Mesendoderm (in vitro differentiated cells): ENCODE measurements at regions not wholly inside any gene's neighbourhood (a gene's known extent, or its start where the extent isn't known, plus 50 kb on each side); places are given as distances from the start of the nearest gene placed in this dataset.

Experiments used
- DNase-seq: peaks from one replicate; pipeline ENCODE4 v3.0.0; 2013
- H2AK5ac ChIP-seq: 2 replicates; pipeline ENCODE4 v1.6.1; 2013; ENCODE audit warnings: low read length, inconsistent platforms
- H2BK120ac ChIP-seq: 2 replicates; pipeline ENCODE4 v1.6.1; 2013; ENCODE audit warnings: low read depth, mild to moderate bottlenecking, low read length, moderate library complexity, mixed read lengths
- H2BK15ac ChIP-seq: replicated peaks from 2 replicates; pipeline ENCODE4 v1.6.1; 2013; ENCODE audit warnings: low read depth, mild to moderate bottlenecking, moderate library complexity
- H2BK5ac ChIP-seq: 2 replicates; pipeline ENCODE4 v1.6.1; 2013; ENCODE audit warnings: low read length, inconsistent platforms
- H3K18ac ChIP-seq: 2 replicates; pipeline ENCODE4 v1.6.1; 2013; ENCODE audit warnings: mild to moderate bottlenecking, low read length, mixed read lengths
- H3K23ac ChIP-seq: one replicate; pipeline ENCODE4 v1.6.1; 2013; ENCODE audit warnings: low read length
- H3K27ac ChIP-seq: 2 replicates; pipeline ENCODE4 v1.5.1; 2013; ENCODE audit warnings: low read depth, mild to moderate bottlenecking, inconsistent platforms, low read length, moderate library complexity
- H3K27me3 ChIP-seq: 2 replicates; pipeline ENCODE4 v1.6.1; 2013; ENCODE audit warnings: low read length, control low read depth, mild to moderate bottlenecking, inconsistent platforms; ENCODE audit not compliant: insufficient read depth, poor library complexity
- H3K36me3 ChIP-seq: 2 replicates; pipeline ENCODE4 v1.6.1; 2013; ENCODE audit warnings: low read length, inconsistent platforms; ENCODE audit not compliant: control insufficient read depth, insufficient read depth
- H3K4ac ChIP-seq: one replicate; pipeline ENCODE4 v1.6.1; 2013; ENCODE audit warnings: low read depth, mild to moderate bottlenecking, low read length, moderate library complexity
- H3K4me1 ChIP-seq: 2 replicates; pipeline ENCODE4 v1.6.1; 2013; ENCODE audit warnings: low read depth, low read length, inconsistent platforms; ENCODE audit not compliant: control insufficient read depth
- H3K4me2 ChIP-seq: 2 replicates; pipeline ENCODE4 v1.6.1; 2013; ENCODE audit warnings: low read length
- H3K4me3 ChIP-seq: 2 replicates; pipeline ENCODE4 v1.5.1; 2013; ENCODE audit warnings: mild to moderate bottlenecking, low read length
- H3K56ac ChIP-seq: one replicate; pipeline ENCODE4 v1.6.1; 2013; ENCODE audit warnings: low read length
- H3K79me1 ChIP-seq: 2 replicates; pipeline ENCODE4 v1.6.1; 2013; ENCODE audit warnings: low read length, inconsistent platforms
- H3K79me2 ChIP-seq: 2 replicates; pipeline ENCODE4 v1.6.1; 2013; ENCODE audit warnings: mild to moderate bottlenecking, low read length; ENCODE audit not compliant: control insufficient read depth, insufficient read depth
- H3K9ac ChIP-seq: 2 replicates; pipeline ENCODE4 v1.6.1; 2013; ENCODE audit warnings: low read length, inconsistent platforms
- H4K5ac ChIP-seq: one replicate; pipeline ENCODE4 v1.6.1; 2013; ENCODE audit warnings: low read length
- H4K8ac ChIP-seq: one replicate; pipeline ENCODE4 v1.6.1; 2013; ENCODE audit warnings: low read depth, mild to moderate bottlenecking, control low read depth, low read length, moderate library complexity
- WGBS: extraction: QIAGEN DNeasy Blood & Tissue Kit; methylation state at CpG from one replicate; pipeline ENCODE4 v1.1.7; 2013; ENCODE audit warnings: low lambda C conversion rate, missing lambda C conversion rate; ENCODE audit not compliant: insufficient coverage; ENCODE audit errors: extremely low coverage; 5-methylcytosine and 5-hydroxymethylcytosine counted together

DNA sequence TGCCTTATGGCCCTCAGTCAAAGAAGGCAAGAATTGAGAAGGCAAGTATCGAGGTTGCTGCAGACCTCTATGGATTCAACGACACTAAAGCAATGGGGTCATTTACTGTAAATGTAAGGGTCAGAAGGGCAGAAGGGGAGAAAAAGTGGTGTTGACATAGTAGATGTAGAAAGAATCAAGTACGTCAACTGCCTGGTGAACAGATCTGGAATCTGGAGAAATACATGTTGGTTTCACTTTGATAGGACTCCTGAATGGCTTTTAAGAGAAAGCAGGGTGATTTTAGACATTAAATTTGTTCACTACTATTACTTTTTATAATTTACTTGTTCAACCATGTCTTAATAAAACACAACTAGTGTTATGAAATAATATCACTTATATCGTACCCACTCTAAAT, 81.3 kb upstream of the FSTL5 start:
- H3K4ac ChIP-seq, result no peak overlapping the region
- no peak overlapping the region for H3K4me3 ChIP-seq
- no peaks in the 10 kb centered on the region for H3K79me1 ChIP-seq
- H2BK15ac ChIP-seq, result no peak overlapping the region
- WGBS, result no CpG with 5 or more reads among the region's 4 CpGs
- no peaks in the 10 kb centered on the region for H3K79me2 ChIP-seq
- H3K23ac ChIP-seq, result no peak overlapping the region
- H3K18ac ChIP-seq, result no peak overlapping the region
- no peaks in the 10 kb centered on the region for H3K36me3 ChIP-seq
- H3K4me2 ChIP-seq, result no peak overlapping the region
- H4K5ac ChIP-seq, result no peak overlapping the region
- H3K27me3 ChIP-seq, result no peaks in the 10 kb centered on the region
- no peak for DNase-seq
- H2BK5ac ChIP-seq, result no peak overlapping the region
- H2BK120ac ChIP-seq, result no peak overlapping the region
- no peak overlapping the region for H3K27ac ChIP-seq
- H3K56ac ChIP-seq, result no peak overlapping the region
- no peak overlapping the region for H4K8ac ChIP-seq
- H3K4me1 ChIP-seq, result no peaks in the 10 kb centered on the region
- H2AK5ac ChIP-seq, result no peak overlapping the region
- H3K9ac ChIP-seq, result no peak overlapping the region

DNA sequence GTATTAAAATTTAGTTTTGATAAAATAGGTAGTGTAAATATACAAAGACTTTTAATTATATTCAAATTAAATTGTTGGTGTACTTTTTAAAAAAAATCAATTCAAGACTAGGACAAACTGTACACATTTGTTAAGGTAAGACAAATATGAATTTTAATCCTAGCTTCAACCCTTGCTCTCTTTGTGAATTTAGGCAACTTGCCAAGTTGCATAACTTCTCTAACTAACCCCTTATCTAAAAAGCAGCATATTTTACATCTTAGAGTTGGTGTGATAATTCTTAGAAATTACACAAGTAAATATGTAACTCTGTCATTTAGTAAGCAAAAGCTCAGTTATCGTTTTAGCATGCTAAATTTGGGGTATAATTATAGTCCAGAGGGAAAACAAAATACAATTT, 78.1 kb upstream of the FSTL5 start:
- no peaks in the 10 kb centered on the region for H3K27me3 ChIP-seq
- no peak overlapping the region for H3K9ac ChIP-seq
- H3K4ac ChIP-seq, result no peak overlapping the region
- no peak overlapping the region for H4K5ac ChIP-seq
- no peaks in the 10 kb centered on the region for H3K36me3 ChIP-seq
- no peak overlapping the region for H3K18ac ChIP-seq
- no peak overlapping the region for H3K23ac ChIP-seq
- H3K4me1 ChIP-seq, result no peaks in the 10 kb centered on the region
- DNase-seq, result no peak
- H3K4me2 ChIP-seq, result no peak overlapping the region
- H2AK5ac ChIP-seq, result no peak overlapping the region
- no peak overlapping the region for H3K4me3 ChIP-seq
- H3K56ac ChIP-seq, result no peak overlapping the region
- no peak overlapping the region for H4K8ac ChIP-seq
- H2BK15ac ChIP-seq, result no peak overlapping the region
- WGBS, result no CpG with 5 or more reads among the region's 1 CpG
- no peaks in the 10 kb centered on the region for H3K79me2 ChIP-seq
- no peak overlapping the region for H2BK120ac ChIP-seq
- no peak overlapping the region for H3K27ac ChIP-seq
- H2BK5ac ChIP-seq, result no peak overlapping the region
- no peaks in the 10 kb centered on the region for H3K79me1 ChIP-seq

GRCh38 chr4:162239992-162240769, 76.4 kb upstream of the FSTL5 start:
- Histone ChIP-seq H3K36me3 (no peaks in the 10 kb centered on the region), H3K79me2 (no peaks in the 10 kb centered on the region), H2BK120ac (no peak overlapping the region), H3K4me1 (no peaks in the 10 kb centered on the region), H3K4me3 (no peak overlapping the region), H3K23ac (no peak overlapping the region), H3K27ac (no peak overlapping the region), H4K8ac (no peak overlapping the region), H4K5ac (no peak overlapping the region), H3K79me1 (no peaks in the 10 kb centered on the region), H2AK5ac (no peak overlapping the region), H3K18ac (no peak overlapping the region), H3K27me3 (no peaks in the 10 kb centered on the region), H3K56ac (no peak overlapping the region), H3K4ac (no peak overlapping the region), H2BK5ac (no peak overlapping the region), H2BK15ac (no peak overlapping the region), H3K4me2 (no peak overlapping the region), H3K9ac (no peak overlapping the region)
- no peak for DNase-seq
- no CpG with 5 or more reads among the region's 5 CpGs for WGBS

DNA sequence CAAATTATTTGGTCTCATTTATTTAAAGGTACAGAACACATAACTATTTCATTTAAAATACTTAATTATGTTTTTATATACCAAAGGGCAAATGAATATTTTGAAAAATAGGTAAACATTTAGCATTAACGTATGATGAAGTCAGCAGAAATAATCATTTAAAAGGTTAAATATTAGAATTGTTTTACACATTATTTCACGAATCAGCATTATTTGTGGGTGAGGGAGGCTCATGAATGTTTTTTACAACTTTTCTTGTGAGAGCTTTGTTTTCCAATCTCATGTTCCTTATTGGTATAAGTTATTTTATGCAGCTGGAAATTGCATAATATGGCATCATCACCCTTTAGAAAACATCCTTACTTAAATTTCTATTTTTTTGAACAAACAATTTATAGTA, 73.9 kb upstream of the FSTL5 start:
- H3K4me2 ChIP-seq, result no peak overlapping the region
- H3K79me1 ChIP-seq, result no peaks in the 10 kb centered on the region
- no peaks in the 10 kb centered on the region for H3K4me1 ChIP-seq
- no peak overlapping the region for H3K18ac ChIP-seq
- no peak overlapping the region for H4K5ac ChIP-seq
- no peak overlapping the region for H3K4me3 ChIP-seq
- no peak overlapping the region for H3K9ac ChIP-seq
- H2BK120ac ChIP-seq, result no peak overlapping the region
- H4K8ac ChIP-seq, result no peak overlapping the region
- H2BK15ac ChIP-seq, result no peak overlapping the region
- no peak overlapping the region for H3K4ac ChIP-seq
- no peaks in the 10 kb centered on the region for H3K36me3 ChIP-seq
- H2BK5ac ChIP-seq, result no peak overlapping the region
- no peak overlapping the region for H2AK5ac ChIP-seq
- no peak overlapping the region for H3K27ac ChIP-seq
- DNase-seq, result no peak
- no peaks in the 10 kb centered on the region for H3K79me2 ChIP-seq
- H3K23ac ChIP-seq, result no peak overlapping the region
- no CpG with 5 or more reads among the region's 2 CpGs for WGBS
- H3K27me3 ChIP-seq, result no peaks in the 10 kb centered on the region
- H3K56ac ChIP-seq, result no peak overlapping the region

- Histone ChIP-seq H2BK15ac (no peak overlapping the region), H3K79me1 (no peaks in the 10 kb centered on the region), H3K4me2 (no peak overlapping the region), H4K5ac (no peak overlapping the region), H2AK5ac (no peak overlapping the region), H2BK5ac (no peak overlapping the region), H4K8ac (no peak overlapping the region), H3K23ac (no peak overlapping the region), H3K36me3 (no peaks in the 10 kb centered on the region), H3K4ac (no peak overlapping the region), H2BK120ac (no peak overlapping the region), H3K18ac (no peak overlapping the region), H3K9ac (no peak overlapping the region), H3K4me1 (no peaks in the 10 kb centered on the region), H3K79me2 (no peaks in the 10 kb centered on the region), H3K27ac (no peak overlapping the region), H3K4me3 (no peak overlapping the region), H3K56ac (no peak overlapping the region), H3K27me3 (no peaks in the 10 kb centered on the region)
- no CpG with 5 or more reads among the region's 3 CpGs for WGBS
- no peak for DNase-seq
Observed at GRCh38 chr4:162234595-162234994, 70.8 kb upstream of the FSTL5 start.

GRCh38 chr4:162232349-162232748, 68.5 kb upstream of the FSTL5 start:
- Histone ChIP-seq H2BK5ac (no peak overlapping the region), H3K4ac (no peak overlapping the region), H3K4me2 (no peak overlapping the region), H3K36me3 (no peaks in the 10 kb centered on the region), H2AK5ac (no peak overlapping the region), H3K56ac (no peak overlapping the region), H3K27me3 (no peaks in the 10 kb centered on the region), H3K18ac (no peak overlapping the region), H4K5ac (no peak overlapping the region), H3K27ac (no peak overlapping the region), H3K4me3 (no peak overlapping the region), H3K79me1 (no peaks in the 10 kb centered on the region), H3K79me2 (no peaks in the 10 kb centered on the region), H2BK120ac (no peak overlapping the region), H4K8ac (no peak overlapping the region), H3K9ac (no peak overlapping the region), H3K4me1 (no peaks in the 10 kb centered on the region), H3K23ac (no peak overlapping the region), H2BK15ac (no peak overlapping the region)
- DNase-seq, result peak; percentile 40
